ENCODE measurements at regions not wholly inside any gene's neighbourhood (a gene's known extent, or its start where the extent isn't known, plus 50 kb on each side); places are given as distances from the start of the nearest gene placed in this dataset.

- TF ChIP-seq ZNF384 (IDR thresholded peaks at IDR 0.05; ENCODE audit: borderline replicate concordance, low read depth, low read length) (no peak), CTCF (IDR thresholded peaks at IDR 0.05 in 2 of 3, conservative IDR thresholded peaks at IDR 0.05 in 1 of 3; ENCODE audit: control insufficient read depth in 2 of 3, extremely low read depth in 1 of 3, insufficient read depth in 1 of 3, low read depth in 3 of 3, low read length in 3 of 3) (peak; percentile 27 to 59 (median 44); a peak in 4 of 6 replicates), FOXK2 (IDR thresholded peaks at IDR 0.05) (no peak), POLR2A (IDR thresholded peaks at IDR 0.05; ENCODE audit: low read depth, low read length) (no peak)
These were observed 185.9 kb downstream of the RAB11FIP2 start for GRCh38 chr10:117860823-117861222.

Data from GM12878 (cell line).